IPS DF 4.7 (cell line): ENCODE measurements at regions not wholly inside any gene's neighbourhood (a gene's known extent, or its start where the extent isn't known, plus 50 kb on each side); places are given as distances from the start of the nearest gene placed in this dataset.

Source experiments
- DNase-seq: peaks from one replicate; pipeline ENCODE4 v3.0.0-alpha.2; 2013; ENCODE audit warnings: low spot score; ENCODE audit errors: extremely low read depth

DNA sequence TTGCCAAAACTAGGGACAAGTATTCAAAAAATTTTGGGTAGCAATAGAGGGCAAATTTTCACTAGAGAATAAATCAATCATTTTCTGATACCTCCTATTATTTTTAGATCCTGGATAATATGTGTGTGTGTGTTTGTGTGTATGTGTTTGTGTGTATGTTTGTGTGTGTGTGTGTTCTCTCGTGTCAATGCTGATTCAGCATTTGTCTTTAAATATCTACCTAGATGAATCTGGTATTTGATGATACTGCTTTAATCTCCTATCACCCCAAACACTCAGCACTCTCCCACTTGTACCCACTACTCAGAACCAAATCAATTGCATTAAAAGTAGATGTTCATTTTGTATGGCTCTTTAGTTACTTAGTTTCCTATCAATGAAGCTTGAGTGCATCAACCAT lies 101.3 kb upstream of the NPFFR2 start:
- no peak for DNase-seq

DNA sequence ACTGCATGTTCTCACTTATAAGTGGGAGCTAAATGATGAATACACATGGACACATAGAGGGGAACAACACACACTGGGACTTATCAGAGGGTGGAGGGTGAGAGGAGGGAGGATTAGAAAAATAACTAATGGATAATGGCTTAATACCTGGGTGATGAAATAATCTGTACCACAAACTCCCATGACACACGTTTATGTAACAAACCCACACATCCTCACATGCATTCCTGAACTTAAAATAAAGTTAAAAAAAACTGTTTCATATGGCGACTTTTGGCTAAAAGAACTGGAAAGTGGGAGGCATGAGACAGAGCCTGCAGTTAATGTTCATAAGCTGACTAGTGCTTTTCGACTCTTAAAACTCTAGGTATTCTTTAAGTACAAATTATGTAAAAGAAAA lies 98.9 kb upstream of the NPFFR2 start:
- DNase-seq: no peak

DNA sequence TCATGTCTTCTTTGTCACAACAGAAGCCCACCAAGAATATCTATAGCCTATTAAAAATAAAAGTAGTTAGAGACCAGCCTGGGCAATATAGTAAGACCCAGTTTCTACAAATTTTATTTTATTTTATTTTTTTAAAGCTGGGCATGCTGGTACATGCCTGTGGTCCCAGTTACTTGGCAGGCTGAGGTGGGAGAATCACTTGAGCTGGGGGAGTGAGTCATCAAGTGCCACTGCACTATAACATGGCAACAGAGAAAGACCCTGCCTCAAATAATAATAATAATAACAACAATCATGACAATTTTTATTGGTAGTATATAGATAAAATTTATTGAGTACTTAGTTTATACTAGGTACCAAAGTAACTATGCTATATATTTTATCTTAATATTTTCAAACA lies 93.0 kb upstream of the NPFFR2 start:
- no peak for DNase-seq

DNA sequence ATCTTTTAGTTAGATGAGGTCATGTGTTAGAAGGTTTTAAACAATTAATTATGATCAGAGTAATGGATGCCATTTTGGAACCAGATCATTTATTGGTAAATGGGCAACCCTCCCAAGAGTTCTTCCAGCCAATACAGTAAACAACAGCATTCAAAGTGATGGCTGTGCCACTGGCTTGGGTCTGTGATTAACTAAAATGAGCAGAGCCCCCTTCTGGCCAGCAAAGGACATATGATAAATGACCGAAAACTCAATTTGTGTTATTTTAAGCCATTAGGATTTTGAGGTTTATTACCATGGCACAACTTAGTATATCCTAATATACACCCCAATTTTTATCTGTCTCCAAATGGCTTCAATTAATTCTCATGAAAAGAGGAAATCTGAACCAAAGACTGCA lies 90.8 kb upstream of the NPFFR2 start:
- DNase-seq: peak; percentile 19

DNA sequence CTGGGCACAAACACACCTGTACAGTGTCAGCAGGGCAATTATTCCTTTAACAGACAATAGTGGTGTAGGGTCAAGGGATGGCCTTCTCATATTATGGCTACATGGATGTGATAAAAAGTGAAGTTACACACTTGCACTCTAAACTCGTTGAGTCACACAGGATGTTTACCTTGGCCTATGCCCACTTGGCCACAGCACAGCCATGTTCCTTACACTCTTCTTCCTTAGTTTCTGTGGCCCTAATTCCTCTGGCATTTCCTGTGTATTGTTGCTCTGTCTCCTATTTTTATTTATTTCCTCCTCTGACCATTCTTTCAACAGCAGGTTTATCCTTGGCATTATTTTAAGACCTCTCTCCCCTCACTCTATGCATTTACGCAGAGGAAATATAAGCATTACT lies 86.8 kb upstream of the NPFFR2 start:
- no peak for DNase-seq

DNA sequence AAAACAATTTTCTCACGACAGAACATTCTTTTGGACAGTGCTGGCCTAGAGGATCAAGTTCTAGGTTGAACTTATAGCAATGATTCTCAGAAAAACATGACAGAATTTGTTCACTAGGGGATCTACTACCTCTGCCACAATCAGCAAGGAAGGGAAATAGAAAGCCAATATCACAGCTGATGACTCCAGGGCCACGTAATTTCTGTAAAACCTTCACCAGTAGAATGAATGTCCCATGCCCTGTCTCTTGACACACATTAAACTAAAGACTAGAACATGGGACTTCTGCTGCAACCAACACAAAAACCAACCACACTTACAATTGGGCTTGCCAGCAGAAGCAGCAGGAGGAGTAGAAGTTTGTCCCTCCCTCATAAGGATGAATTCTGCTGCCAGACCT lies 86.0 kb upstream of the NPFFR2 start:
- no peak for DNase-seq

DNA sequence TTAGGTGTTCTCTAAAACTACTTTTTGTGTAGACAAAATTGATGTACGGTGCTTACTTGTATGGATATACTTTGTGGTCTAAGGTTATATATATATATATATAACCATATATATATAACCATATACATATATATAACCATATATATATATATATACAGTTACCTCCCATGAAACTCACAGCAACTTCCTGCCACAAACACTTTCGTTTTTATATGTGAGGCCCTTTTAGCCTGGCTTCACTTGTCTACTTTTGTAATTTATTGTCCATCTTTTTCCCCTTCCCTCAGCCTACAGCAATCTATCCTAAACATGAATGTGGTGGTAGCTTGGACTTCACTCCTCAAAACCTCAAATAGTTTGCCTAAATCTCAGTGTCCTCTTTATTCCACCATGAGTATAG lies 72.8 kb upstream of the NPFFR2 start:
- DNase-seq: no peak

DNA sequence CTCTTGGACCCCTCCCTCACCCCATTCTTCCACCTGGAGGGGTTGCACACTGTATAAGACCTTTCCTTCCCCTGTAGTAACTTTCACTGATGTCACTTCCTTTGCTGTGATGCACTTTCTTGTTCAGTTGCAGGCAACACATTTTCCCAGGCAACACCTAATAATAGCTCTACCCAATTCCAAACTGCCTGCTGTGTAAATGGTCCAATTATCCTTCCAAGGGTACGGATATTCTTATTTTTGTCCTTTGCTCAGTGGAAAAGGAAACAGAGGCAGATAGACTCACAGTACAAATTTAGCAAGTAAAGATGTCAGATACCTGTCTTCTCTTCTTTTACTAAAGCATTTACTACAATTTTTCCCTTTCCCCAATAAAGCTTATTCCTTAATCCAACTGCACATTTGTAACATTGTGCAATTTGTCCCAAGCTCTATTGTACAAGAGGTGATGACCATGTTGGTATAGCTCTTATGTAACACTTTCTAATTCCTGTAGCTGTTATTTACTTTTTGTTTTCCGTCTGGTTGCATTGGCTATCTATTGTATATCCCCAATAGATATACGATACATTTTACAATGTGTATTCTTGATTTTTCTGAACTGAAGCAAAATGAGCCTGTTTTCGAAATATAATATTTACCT lies 69.1 kb upstream of the NPFFR2 start:
- no peak for DNase-seq

DNA sequence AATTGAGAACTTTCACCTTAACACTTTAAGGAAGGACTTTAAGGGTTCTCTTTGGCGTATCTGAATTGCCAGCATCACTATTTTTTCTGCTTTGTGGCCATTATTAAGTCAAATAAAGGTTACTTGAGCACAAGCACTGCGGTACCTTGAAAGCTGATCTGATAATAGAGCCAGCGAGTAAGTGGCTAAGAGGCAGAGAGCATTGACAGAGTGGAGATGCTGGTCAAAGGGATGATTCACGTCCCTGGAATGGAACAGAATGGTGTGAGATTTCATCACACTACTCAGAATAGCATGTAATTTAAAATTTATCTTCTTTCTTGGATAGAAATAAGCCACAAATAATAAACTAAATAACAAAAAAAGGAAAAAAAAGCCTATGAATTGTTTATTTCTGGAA lies 57.1 kb upstream of the NPFFR2 start:
- DNase-seq: no peak

DNA sequence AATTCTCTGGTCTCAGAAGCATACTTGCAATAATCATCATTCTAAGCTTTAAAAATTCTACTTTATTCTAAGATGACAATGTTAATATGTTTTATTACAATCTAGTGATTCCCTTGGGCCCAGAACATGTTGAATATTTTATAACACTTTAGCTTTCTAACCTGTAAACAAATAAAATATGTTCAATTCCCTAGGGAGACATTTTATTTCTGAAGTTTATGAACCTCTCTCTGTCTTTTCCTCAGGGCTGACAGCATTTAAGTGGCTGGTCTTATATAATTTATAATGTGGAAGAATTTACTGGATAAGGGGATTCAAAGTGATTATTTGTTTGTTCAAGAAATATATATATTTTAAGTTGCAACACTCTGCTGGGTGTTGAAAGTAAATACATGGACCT lies 55.3 kb upstream of the NPFFR2 start:
- DNase-seq: no peak

DNA sequence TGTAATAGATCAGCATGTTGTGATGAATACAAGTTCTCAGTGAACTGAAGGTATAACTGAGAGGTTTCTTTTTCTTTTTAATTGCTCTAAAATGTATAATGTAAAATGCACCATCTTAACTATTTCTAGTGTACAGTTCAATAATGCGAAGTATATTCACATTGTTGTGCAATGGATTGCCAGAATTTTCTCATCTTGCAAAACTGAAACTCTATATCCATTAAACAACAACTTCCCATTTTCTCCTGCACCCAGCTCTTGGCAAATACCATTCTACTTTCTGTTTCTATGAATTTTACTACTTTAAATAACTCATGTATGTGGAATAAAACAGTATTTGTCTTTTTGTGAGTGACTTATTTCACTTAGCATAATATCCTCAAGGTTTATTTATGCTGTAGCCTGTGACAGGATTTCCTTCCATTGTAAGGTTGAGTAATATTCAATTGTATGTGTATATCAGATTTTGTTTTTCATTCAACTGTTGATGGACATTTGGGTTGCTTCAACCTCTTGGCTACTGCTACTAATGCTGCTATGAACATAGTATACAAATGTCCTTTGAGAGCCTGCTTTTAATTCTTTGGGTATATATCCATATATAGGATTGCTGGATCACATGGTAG lies 53.5 kb upstream of the NPFFR2 start:
- no peak for DNase-seq

DNA sequence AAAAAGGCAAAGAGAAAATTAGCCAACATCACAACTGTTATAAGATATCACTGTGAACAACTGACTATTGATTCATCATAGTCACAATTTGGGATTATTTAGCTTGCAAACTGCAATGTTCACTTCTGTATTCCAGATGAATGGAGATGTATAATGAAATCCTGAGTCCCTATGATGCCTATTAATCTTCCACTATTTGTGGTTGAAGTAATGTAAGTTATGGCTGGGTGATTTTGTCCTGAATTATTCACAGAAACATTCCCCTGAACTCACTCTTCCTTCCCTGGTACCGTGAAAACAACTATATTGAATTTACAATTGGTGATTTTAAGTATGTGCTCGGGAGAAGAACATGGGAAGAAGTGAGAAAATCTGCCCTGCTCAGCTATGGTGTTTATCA lies 50.8 kb upstream of the NPFFR2 start:
- DNase-seq: no peak
